Skeletal muscle cell (primary cell): ENCODE measurements at regions not wholly inside any gene's neighbourhood (a gene's known extent, or its start where the extent isn't known, plus 50 kb on each side); places are given as distances from the start of the nearest gene placed in this dataset.
A peak's percentile ranks its signal among the peaks of the same experiment; 100 is the strongest.

Experiments
- DNase-seq: peaks from one replicate; pipeline ENCODE4 v3.0.0-alpha.2; 2010; ENCODE audit warnings: low read depth
- H3K4me3 ChIP-seq: 2 replicates; pipeline ENCODE4 v1.5.1; 2011; ENCODE audit warnings: low read depth, mild to moderate bottlenecking, control low read depth, low read length, moderate library complexity

GRCh38 chr3:128569756-128570155, 76.8 kb upstream of the GATA2 start:
- no peak for DNase-seq
- no peak overlapping the region for H3K4me3 ChIP-seq

GRCh38 chr3:128568602-128569490, 75.8 kb upstream of the GATA2 start:
- DNase-seq, result no peak

GRCh38 chr3:128567705-128568356, 74.8 kb upstream of the GATA2 start:
- DNase-seq, result no peak
- no peak overlapping the region for H3K4me3 ChIP-seq

More at GRCh38 chr3:128568602-128569490, 75.8 kb upstream of the GATA2 start:
- H3K4me3 ChIP-seq, result no peak overlapping the region

- no peak for DNase-seq
- no peak overlapping the region for H3K4me3 ChIP-seq
Measured at GRCh38 chr3:128567141-128567540, 74.1 kb upstream of the GATA2 start.

- no peak for DNase-seq
- no peak overlapping the region for H3K4me3 ChIP-seq
Measured at GRCh38 chr3:128563439-128563838, 70.4 kb upstream of the GATA2 start.

GRCh38 chr3:128561504-128561903, 68.5 kb upstream of the GATA2 start:
- H3K4me3 ChIP-seq, result no peak overlapping the region
- no peak for DNase-seq

- DNase-seq, result no peak
- H3K4me3 ChIP-seq, result no peak overlapping the region
Measured at GRCh38 chr3:128560768-128561167, 67.8 kb upstream of the GATA2 start.

- DNase-seq, result no peak
- no peak overlapping the region for H3K4me3 ChIP-seq
Measured at GRCh38 chr3:128559486-128560225, 66.7 kb upstream of the GATA2 start.

- no peak for DNase-seq
- H3K4me3 ChIP-seq, result no peak overlapping the region
Measured at GRCh38 chr3:128557531-128558280, 64.7 kb upstream of the GATA2 start.

- H3K4me3 ChIP-seq, result no peak overlapping the region
- no peak for DNase-seq
Measured at GRCh38 chr3:128556907-128557306, 63.9 kb upstream of the GATA2 start.

- no peak for DNase-seq
- H3K4me3 ChIP-seq, result no peak overlapping the region
Measured at GRCh38 chr3:128556384-128556783, 63.4 kb upstream of the GATA2 start.

GRCh38 chr3:128555841-128556240, 62.8 kb upstream of the GATA2 start:
- no peak for DNase-seq

GRCh38 chr3:128555098-128555825, 62.3 kb upstream of the GATA2 start:
- no peak for DNase-seq
- H3K4me3 ChIP-seq, result peak overlapping the region; percentile 15

More at GRCh38 chr3:128555841-128556240, 62.8 kb upstream of the GATA2 start:
- H3K4me3 ChIP-seq, result no peak overlapping the region

- DNase-seq, result no peak
- H3K4me3 ChIP-seq, result no peak overlapping the region
Measured at GRCh38 chr3:128554465-128555097, 61.6 kb upstream of the GATA2 start.

- DNase-seq, result no peak
Measured at GRCh38 chr3:128554100-128554464, 61.1 kb upstream of the GATA2 start.

GRCh38 chr3:128553560-128553959, 60.6 kb upstream of the GATA2 start:
- no peak overlapping the region for H3K4me3 ChIP-seq
- no peak for DNase-seq

More at GRCh38 chr3:128554100-128554464, 61.1 kb upstream of the GATA2 start:
- no peak overlapping the region for H3K4me3 ChIP-seq

GRCh38 chr3:128551867-128552266, 58.9 kb upstream of the GATA2 start:
- no peak for DNase-seq
- no peak overlapping the region for H3K4me3 ChIP-seq

- no peak overlapping the region for H3K4me3 ChIP-seq
- no peak for DNase-seq
Measured at GRCh38 chr3:128551451-128551850, 58.5 kb upstream of the GATA2 start.
